IMR-90 (cell line): ENCODE measurements at regions not wholly inside any gene's neighbourhood (a gene's known extent, or its start where the extent isn't known, plus 50 kb on each side); places are given as distances from the start of the nearest gene placed in this dataset.

Experiments used
- ATAC-seq: fragments of 200-7000 bp; cut with Tn5 transposase; 2 replicates; pipeline ENCODE4 v1.9.1; 2020; ENCODE audit warnings: low read depth, mild to moderate bottlenecking, moderate library complexity
- BruUV-seq: library from RNA; stranded (reverse); fragments of 400-500 nt; replicated peaks from 2 replicates; lab custom pipeline; 2021; lab: Mats Ljungman, UMichigan
- CTCF ChIA-PET: fragments of 300-600 bp; formaldehyde crosslinking; extraction: SDS; loops from one replicate; lab custom pipeline; 2021; ENCODE audit warnings: antibody characterized with exemption; lab: Yijun Ruan, JAX
- POLR2A ChIA-PET: fragments of 300-600 bp; sonication (Branson Sonifier 250); formaldehyde crosslinking; loops from one replicate; lab custom pipeline; 2022; ENCODE audit warnings: antibody characterized with exemption; ENCODE audit not compliant: unreplicated experiment; lab: Charles Lee
- DNase-seq: peaks from one replicate; pipeline ENCODE4 v3.0.0; 2013
- H2AFZ ChIP-seq: replicated peaks from 2 replicates; pipeline ENCODE3; 2013; ENCODE audit warnings: low read length, mild to moderate bottlenecking; ENCODE audit not compliant: poor library complexity
- H2AK5ac ChIP-seq: 2 replicates; pipeline ENCODE4 v1.6.1; 2013; ENCODE audit warnings: low read depth, low read length, inconsistent platforms
- H2AK9ac ChIP-seq: replicated peaks from 2 replicates; pipeline ENCODE3; 2013; ENCODE audit warnings: mild to moderate bottlenecking, low read depth, low read length, moderate library complexity; ENCODE audit not compliant: poor library complexity
- H2BK120ac ChIP-seq: 2 replicates; pipeline ENCODE4 v1.6.1; 2013; ENCODE audit warnings: low read depth, low read length, inconsistent platforms
- H2BK15ac ChIP-seq: 3 replicates; pipeline ENCODE4 v1.6.1; 2013; ENCODE audit warnings: low read depth, low read length, inconsistent platforms
- H2BK20ac ChIP-seq: 2 replicates; pipeline ENCODE4 v1.6.1; 2013; ENCODE audit warnings: low read depth, mild to moderate bottlenecking, inconsistent platforms, low read length, moderate library complexity
- H2BK5ac ChIP-seq: 2 replicates; pipeline ENCODE4 v1.6.1; 2013; ENCODE audit warnings: mild to moderate bottlenecking, low read depth, low read length, inconsistent platforms; ENCODE audit not compliant: poor library complexity, severe bottlenecking
- H3K14ac ChIP-seq: replicated peaks from 2 replicates; pipeline ENCODE4 v1.6.1; 2013; ENCODE audit warnings: low read depth, low read length, inconsistent platforms
- H3K18ac ChIP-seq: 2 replicates; pipeline ENCODE4 v1.6.1; 2013; ENCODE audit warnings: low read depth, low read length, control low read depth
- H3K23ac ChIP-seq: 2 replicates; pipeline ENCODE4 v1.6.1; 2013; ENCODE audit warnings: low read depth, low read length, inconsistent platforms
- H3K27ac ChIP-seq: 2 replicates; pipeline ENCODE4 v1.5.1; 2013; ENCODE audit warnings: mild to moderate bottlenecking, control low read depth, low read length; ENCODE audit not compliant: insufficient read depth
- H3K27me3 ChIP-seq: 2 replicates; pipeline ENCODE4 v1.6.1; 2013; ENCODE audit warnings: low read length; ENCODE audit not compliant: control insufficient read depth, insufficient read depth
- H3K36me3 ChIP-seq: 2 replicates; pipeline ENCODE4 v1.6.1; 2013; ENCODE audit warnings: low read length, mixed read lengths; ENCODE audit not compliant: control insufficient read depth, insufficient read depth
- H3K4ac ChIP-seq: 2 replicates; pipeline ENCODE4 v1.6.1; 2013; ENCODE audit warnings: low read depth, low read length, inconsistent platforms
- H3K4me1 ChIP-seq: 2 replicates; pipeline ENCODE4 v1.6.1; 2013; ENCODE audit warnings: low read length, mixed read lengths; ENCODE audit not compliant: control insufficient read depth, insufficient read depth
- H3K4me2 ChIP-seq: 2 replicates; pipeline ENCODE4 v1.6.1; 2013; ENCODE audit warnings: low read depth, mild to moderate bottlenecking, control low read depth, low read length, moderate library complexity
- H3K4me3 ChIP-seq: 2 replicates; pipeline ENCODE4 v1.5.1; 2013; ENCODE audit warnings: low read depth, mild to moderate bottlenecking, control low read depth, low read length, moderate library complexity; ENCODE audit not compliant: insufficient read depth
- H3K56ac ChIP-seq: 2 replicates; pipeline ENCODE4 v1.6.1; 2013; ENCODE audit warnings: low read length, inconsistent platforms; ENCODE audit not compliant: insufficient read depth; ENCODE audit errors: extremely low read depth
- H3K79me1 ChIP-seq, 2 experiments: 2 replicates each; pipeline ENCODE4 v1.6.1; 2013; ENCODE audit warnings: low read length in 2 of 2, inconsistent platforms in 1 of 2, low read depth in 1 of 2
- H3K9ac ChIP-seq: 2 replicates; pipeline ENCODE4 v1.6.1; 2013; ENCODE audit warnings: low read depth, low read length, control low read depth
- H3K9me1 ChIP-seq: 2 replicates; pipeline ENCODE4 v1.6.1; 2013; ENCODE audit warnings: low read length, inconsistent platforms; ENCODE audit not compliant: insufficient read depth
- H3K9me3 ChIP-seq: 2 replicates; pipeline ENCODE4 v1.6.1; 2013; ENCODE audit warnings: low read length; ENCODE audit not compliant: control insufficient read depth, insufficient read depth
- H4K20me1 ChIP-seq: 2 replicates; pipeline ENCODE4 v1.6.1; 2013; ENCODE audit warnings: low read length, inconsistent platforms; ENCODE audit not compliant: insufficient read depth
- H4K5ac ChIP-seq: 2 replicates; pipeline ENCODE4 v1.6.1; 2013; ENCODE audit warnings: mild to moderate bottlenecking, low read depth, low read length, control low read depth
- H4K8ac ChIP-seq, 2 experiments: 2 replicates each; pipeline ENCODE4 v1.6.1; 2013; ENCODE audit warnings: low read depth in 2 of 2, low read length in 2 of 2, control low read depth in 1 of 2, inconsistent platforms in 1 of 2
- H4K91ac ChIP-seq: 2 replicates; pipeline ENCODE4 v1.6.1; 2013; ENCODE audit warnings: low read depth, low read length, inconsistent platforms; ENCODE audit not compliant: insufficient read depth
- BHLHE40 ChIP-seq: fragments of 150-350 bp; IDR thresholded peaks from 2 replicates; pipeline ENCODE4 v1.6.1; 2016; ENCODE audit warnings: mild to moderate bottlenecking, low read depth, low read length
- CEBPB ChIP-seq: IDR thresholded peaks from 2 replicates; pipeline ENCODE4 v1.6.1; 2012; ENCODE audit warnings: low read depth, low read length, improper control_type of control experiment
- CHD1 ChIP-seq: IDR thresholded peaks from 2 replicates; pipeline ENCODE4 v1.6.1; 2012; ENCODE audit warnings: low read depth, low read length, improper control_type of control experiment
- FOS ChIP-seq: fragments of 150-350 bp; IDR thresholded peaks from 2 replicates; pipeline ENCODE4 v1.6.1; 2016; ENCODE audit warnings: low read depth, low read length
- MAFK ChIP-seq: IDR thresholded peaks from 2 replicates; pipeline ENCODE4 v1.6.1; 2012; ENCODE audit warnings: low read depth, low read length, improper control_type of control experiment
- MAZ ChIP-seq: IDR thresholded peaks from 2 replicates; pipeline ENCODE4 v1.6.1; 2012; ENCODE audit warnings: low read depth, mild to moderate bottlenecking, low read length, improper control_type of control experiment, moderate library complexity, borderline replicate concordance
- MXI1 ChIP-seq: IDR thresholded peaks from 2 replicates; pipeline ENCODE4 v1.6.1; 2012; ENCODE audit warnings: low read depth, mild to moderate bottlenecking, low read length, moderate library complexity, borderline replicate concordance
- NFE2L2 ChIP-seq: fragments of 150-350 bp; IDR thresholded peaks from 2 replicates; pipeline ENCODE4 v1.6.1; 2016; ENCODE audit warnings: low read depth, mild to moderate bottlenecking, low read length
- POLR2A ChIP-seq: IDR thresholded peaks from 2 replicates; pipeline ENCODE4 v1.6.1; 2012; ENCODE audit warnings: mild to moderate bottlenecking, low read depth, low read length
- RAD21 ChIP-seq: IDR thresholded peaks from 2 replicates; pipeline ENCODE4 v1.6.1; 2012; ENCODE audit warnings: low read length, improper control_type of control experiment
- RFX5 ChIP-seq: IDR thresholded peaks from 2 replicates; pipeline ENCODE4 v1.8.0; 2012; ENCODE audit warnings: low read depth, mild to moderate bottlenecking, low read length, moderate library complexity
- SMC3 ChIP-seq: fragments of 150-350 bp; IDR thresholded peaks from 2 replicates; pipeline ENCODE4 v1.6.1; 2016; ENCODE audit warnings: low read depth, mild to moderate bottlenecking, antibody characterized with exemption, low read length, moderate library complexity
- USF2 ChIP-seq: fragments of 150-350 bp; IDR thresholded peaks from 2 replicates; pipeline ENCODE4 v1.6.1; 2017; ENCODE audit warnings: mild to moderate bottlenecking, antibody characterized with exemption, low read length, low read depth
- WGBS, 2 experiments: methylation state at CpG; one replicate each; pipeline versions ENCODE4 v1.1.5 to v1.1.7; 2013; ENCODE audit warnings: missing lambda C conversion rate in 2 of 2; ENCODE audit not compliant: insufficient read length in 1 of 2; ENCODE audit errors: extremely low coverage in 2 of 2; 5-methylcytosine and 5-hydroxymethylcytosine counted together
- dilution Hi-C: fragments of 300-500 bp; cut with HindIII; formaldehyde crosslinking; loops from one replicate; pipeline ENCODE4 v1.14.3; 2018; ENCODE audit warnings: low sequenced_read_pairs; ENCODE audit not compliant: unreplicated experiment
- in situ Hi-C: fragments of 300-500 bp; cut with MboI; formaldehyde crosslinking; loops from 3 replicates; pipeline ENCODE4 v1.14.3; 2019; ENCODE audit warnings: low sequenced_read_pairs, inconsistent platforms, mixed read lengths
- intact Hi-C: fragments of 100-400 bp; cut with micrococcal nuclease; formaldehyde crosslinking; loops from 2 replicates; pipeline ENCODE4 v1.10.0; 2022
- TF ChIP-seq, protein P1 (sequence below): fragments of 150-350 bp; IDR thresholded peaks from 2 replicates; pipeline ENCODE4 v1.6.1; 2016; ENCODE audit warnings: low read depth, mild to moderate bottlenecking, low read length, moderate library complexity, borderline replicate concordance
- TF ChIP-seq, protein P2 (sequence below): conservative IDR thresholded peaks from 2 replicates; pipeline ENCODE4 v1.5.1; 2012; ENCODE audit warnings: mild to moderate bottlenecking, low read depth, low read length, improper control_type of control experiment

DNA sequence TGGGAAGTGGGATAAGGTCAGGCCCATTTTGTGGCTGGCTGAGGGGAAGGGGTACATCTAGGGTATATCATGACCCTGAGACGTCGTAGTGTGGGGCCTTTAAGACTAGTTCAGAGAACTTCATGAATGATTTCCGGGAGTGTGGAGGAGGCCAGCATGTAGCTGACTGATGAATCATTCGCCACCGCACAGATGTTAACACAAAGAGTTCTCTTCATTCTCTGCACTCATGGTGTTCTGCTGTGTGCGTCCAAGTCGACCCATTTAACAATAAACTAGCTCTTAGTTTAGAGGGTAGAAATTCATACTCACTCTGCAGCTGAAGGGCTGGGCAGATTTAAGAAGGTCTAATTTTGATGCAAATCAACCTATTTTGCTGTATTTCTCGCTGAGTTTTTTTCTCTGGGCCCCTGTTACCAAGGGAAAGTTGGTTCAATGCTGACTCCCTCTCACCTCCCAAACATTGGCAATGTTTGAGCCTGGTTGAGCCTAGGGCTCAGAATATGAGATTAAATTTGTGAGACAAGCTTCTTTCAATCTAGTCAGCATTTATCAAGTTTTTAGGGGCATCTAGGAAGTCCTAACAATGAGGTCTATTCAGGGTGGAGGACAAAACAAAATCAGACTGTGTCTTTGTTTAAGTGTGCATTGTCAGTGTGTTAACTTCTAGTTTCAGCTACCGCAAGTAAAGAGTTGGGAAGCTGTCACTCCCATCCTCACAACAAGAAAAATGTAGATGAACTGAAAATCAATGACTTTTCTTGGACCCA, 106.8 kb upstream of the CBLN4 start:
- H4K20me1 ChIP-seq: no peaks in the 10 kb centered on the region
- no peak overlapping the region for H3K4me3 ChIP-seq
- no peaks in the 10 kb centered on the region for H3K27me3 ChIP-seq
- no peak overlapping the region for H3K4me2 ChIP-seq
- no peak overlapping the region for H3K14ac ChIP-seq
- H3K23ac ChIP-seq: no peak overlapping the region
- no peak overlapping the region for H2BK5ac ChIP-seq
- no peak for TF ChIP-seq POLR2A
- TF ChIP-seq SMC3: no peak
- TF ChIP-seq FOS: no peak
- TF ChIP-seq NFE2L2: no peak
- no peak for TF ChIP-seq CHD1
- no peak for TF ChIP-seq MAFK
- no peak for TF ChIP-seq CEBPB
- TF ChIP-seq RAD21: no peak
- no peak for TF ChIP-seq MAZ
- TF ChIP-seq, protein P1, sequence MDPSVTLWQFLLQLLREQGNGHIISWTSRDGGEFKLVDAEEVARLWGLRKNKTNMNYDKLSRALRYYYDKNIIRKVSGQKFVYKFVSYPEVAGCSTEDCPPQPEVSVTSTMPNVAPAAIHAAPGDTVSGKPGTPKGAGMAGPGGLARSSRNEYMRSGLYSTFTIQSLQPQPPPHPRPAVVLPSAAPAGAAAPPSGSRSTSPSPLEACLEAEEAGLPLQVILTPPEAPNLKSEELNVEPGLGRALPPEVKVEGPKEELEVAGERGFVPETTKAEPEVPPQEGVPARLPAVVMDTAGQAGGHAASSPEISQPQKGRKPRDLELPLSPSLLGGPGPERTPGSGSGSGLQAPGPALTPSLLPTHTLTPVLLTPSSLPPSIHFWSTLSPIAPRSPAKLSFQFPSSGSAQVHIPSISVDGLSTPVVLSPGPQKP: no peak
- TF ChIP-seq RFX5: no peak
- TF ChIP-seq MXI1: no peak
- no peak for TF ChIP-seq BHLHE40
- no peak for TF ChIP-seq USF2
- TF ChIP-seq, protein P2, sequence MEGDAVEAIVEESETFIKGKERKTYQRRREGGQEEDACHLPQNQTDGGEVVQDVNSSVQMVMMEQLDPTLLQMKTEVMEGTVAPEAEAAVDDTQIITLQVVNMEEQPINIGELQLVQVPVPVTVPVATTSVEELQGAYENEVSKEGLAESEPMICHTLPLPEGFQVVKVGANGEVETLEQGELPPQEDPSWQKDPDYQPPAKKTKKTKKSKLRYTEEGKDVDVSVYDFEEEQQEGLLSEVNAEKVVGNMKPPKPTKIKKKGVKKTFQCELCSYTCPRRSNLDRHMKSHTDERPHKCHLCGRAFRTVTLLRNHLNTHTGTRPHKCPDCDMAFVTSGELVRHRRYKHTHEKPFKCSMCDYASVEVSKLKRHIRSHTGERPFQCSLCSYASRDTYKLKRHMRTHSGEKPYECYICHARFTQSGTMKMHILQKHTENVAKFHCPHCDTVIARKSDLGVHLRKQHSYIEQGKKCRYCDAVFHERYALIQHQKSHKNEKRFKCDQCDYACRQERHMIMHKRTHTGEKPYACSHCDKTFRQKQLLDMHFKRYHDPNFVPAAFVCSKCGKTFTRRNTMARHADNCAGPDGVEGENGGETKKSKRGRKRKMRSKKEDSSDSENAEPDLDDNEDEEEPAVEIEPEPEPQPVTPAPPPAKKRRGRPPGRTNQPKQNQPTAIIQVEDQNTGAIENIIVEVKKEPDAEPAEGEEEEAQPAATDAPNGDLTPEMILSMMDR: no peak
- H3K9me3 ChIP-seq: peaks cover 14% of the 10 kb centered on the region
- H3K4ac ChIP-seq: no peak overlapping the region
- no peaks in the 10 kb centered on the region for H3K4me1 ChIP-seq
- ChIA-PET POLR2A (no interaction called here), CTCF (no interaction called here)
- H4K5ac ChIP-seq: no peak overlapping the region
- no peak overlapping the region for H4K8ac ChIP-seq
- dilution Hi-C loops (no loop called here), in situ Hi-C loops (no loop called here), intact Hi-C loops (no loop called here)
- no peak for ATAC-seq
- no peak overlapping the region for H2BK20ac ChIP-seq
- H3K9ac ChIP-seq: no peak overlapping the region
- no peak overlapping the region for H2AK9ac ChIP-seq
- no peak overlapping the region for H3K56ac ChIP-seq
- no TSS peak for BruUV-seq
- no peak overlapping the region for H4K91ac ChIP-seq
- H2AK5ac ChIP-seq: no peak overlapping the region
- no peak overlapping the region for H2AFZ ChIP-seq
- no peaks in the 10 kb centered on the region for H3K36me3 ChIP-seq
- H3K27ac ChIP-seq: no peak overlapping the region
- H3K18ac ChIP-seq: no peak overlapping the region
- H3K9me1 ChIP-seq: no peaks in the 10 kb centered on the region
- H2BK15ac ChIP-seq: no peak overlapping the region
- no peaks in the 10 kb centered on the region for H3K79me1 ChIP-seq
- DNase-seq: no peak
- 17% methylated on average over 1 of the region's 9 CpGs; no CpG with 5 or more reads in 1 of the 2 experiments for WGBS, 2 experiments
- no peak overlapping the region for H2BK120ac ChIP-seq
